DND-41 (cell line): ENCODE measurements at regions not wholly inside any gene's neighbourhood (a gene's known extent, or its start where the extent isn't known, plus 50 kb on each side); places are given as distances from the start of the nearest gene placed in this dataset.

ENCODE experiments used
- CTCF ChIP-seq: IDR thresholded peaks from 2 replicates; pipeline ENCODE4 v1.5.1; 2012; ENCODE audit warnings: borderline replicate concordance, low read length, moderate library complexity, mild to moderate bottlenecking; ENCODE audit not compliant: poor library complexity, severe bottlenecking; ENCODE audit errors: extremely low read depth
- EZH2 ChIP-seq: IDR thresholded peaks from 3 replicates; pipeline ENCODE4 v1.6.1; 2012; ENCODE audit warnings: borderline replicate concordance, low read depth, mild to moderate bottlenecking, moderate library complexity, low read length, inconsistent platforms; ENCODE audit not compliant: severe bottlenecking

GRCh38 chr11:37774441-37774840 lies 1176.4 kb upstream of the RAG2 start:
- TF ChIP-seq CTCF (no peak), EZH2 (no peak)
